ENCODE measurements at regions not wholly inside any gene's neighbourhood (a gene's known extent, or its start where the extent isn't known, plus 50 kb on each side); places are given as distances from the start of the nearest gene placed in this dataset.

DNA sequence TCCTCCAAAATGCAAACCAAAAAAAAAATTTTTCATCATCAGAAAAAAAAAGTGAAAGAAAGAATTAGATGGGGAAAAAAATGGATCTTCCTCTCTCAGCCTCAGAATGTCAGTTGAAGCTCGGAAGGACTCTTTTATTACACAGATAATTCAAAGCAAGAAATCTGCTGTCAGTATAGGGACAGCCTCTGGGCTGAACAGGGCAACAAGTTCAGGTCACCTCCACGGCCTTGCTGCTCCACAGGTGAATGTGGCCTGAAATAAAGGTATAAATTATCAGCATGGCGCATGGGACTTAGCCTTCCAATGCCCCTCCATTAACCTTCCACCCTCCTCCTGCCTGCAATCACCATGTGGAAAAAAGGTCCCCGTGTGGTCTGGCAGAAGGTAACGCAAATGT, 316.8 kb upstream of the POU3F3 start:
- no peak for DNase-seq (ENCODE audit: low read depth)

DNA sequence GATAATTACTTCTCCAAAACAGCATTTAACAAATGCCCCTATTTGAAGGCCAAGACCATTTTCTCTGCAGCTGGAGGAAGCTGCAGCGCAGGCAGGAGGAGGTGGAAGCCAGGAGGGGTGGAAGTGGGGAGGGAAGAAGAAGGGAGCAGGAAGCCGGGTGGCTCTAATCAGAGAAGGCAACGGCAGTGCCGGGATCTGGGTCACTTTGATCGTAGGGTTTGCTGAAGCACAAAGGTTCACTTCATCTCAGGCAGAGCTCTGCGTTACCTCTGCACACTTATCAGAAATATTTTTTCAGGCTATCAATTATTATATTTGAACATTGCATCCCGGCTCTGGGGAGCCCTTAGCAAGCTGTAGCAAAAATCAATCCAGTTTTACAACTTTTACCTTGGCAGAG, 315.8 kb upstream of the POU3F3 start:
- no peak for DNase-seq (ENCODE audit: low read depth)

DNA sequence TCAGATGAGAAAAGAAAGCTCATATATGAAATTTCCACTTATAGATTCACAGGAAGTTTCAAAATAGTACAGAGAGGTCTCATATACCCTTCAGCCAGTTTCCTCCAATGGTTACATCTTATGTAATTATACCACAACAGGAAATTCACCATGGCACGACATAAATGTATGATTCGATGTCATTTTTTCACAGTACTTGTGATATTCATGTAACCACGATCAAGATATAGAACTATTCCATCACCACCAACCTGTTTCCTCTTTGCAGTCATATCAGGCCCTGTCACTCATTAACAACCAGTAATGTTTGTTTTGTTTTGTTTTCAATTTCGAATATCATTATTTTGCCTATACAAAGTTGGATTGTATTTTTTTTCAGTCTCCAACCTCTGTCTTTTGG, 314.3 kb upstream of the POU3F3 start:
- DNase-seq (ENCODE audit: low read depth) = no peak

- DNase-seq (ENCODE audit: low read depth) = no peak
Observed at GRCh38 chr2:104545055-104545454, 308.9 kb upstream of the POU3F3 start.

DNA sequence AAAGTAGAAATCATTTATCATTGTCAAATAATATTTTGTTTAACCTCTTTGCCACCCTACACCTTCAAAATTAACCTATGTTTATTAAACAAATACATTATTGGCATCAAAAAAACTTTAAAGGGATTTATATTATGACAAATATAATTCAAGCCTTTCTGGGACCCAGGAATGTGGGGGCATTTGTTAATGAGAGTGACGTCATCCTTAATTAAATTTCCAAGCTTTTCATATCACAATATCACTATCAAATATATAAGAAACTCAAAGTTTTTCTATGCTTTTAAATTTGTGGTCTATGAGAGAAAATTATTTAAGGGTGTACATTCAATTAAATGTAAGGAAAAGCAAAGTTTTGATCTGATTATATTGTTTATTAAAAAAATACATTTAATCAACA, 307.4 kb upstream of the POU3F3 start:
- no peak for DNase-seq (ENCODE audit: low read depth)

DNA sequence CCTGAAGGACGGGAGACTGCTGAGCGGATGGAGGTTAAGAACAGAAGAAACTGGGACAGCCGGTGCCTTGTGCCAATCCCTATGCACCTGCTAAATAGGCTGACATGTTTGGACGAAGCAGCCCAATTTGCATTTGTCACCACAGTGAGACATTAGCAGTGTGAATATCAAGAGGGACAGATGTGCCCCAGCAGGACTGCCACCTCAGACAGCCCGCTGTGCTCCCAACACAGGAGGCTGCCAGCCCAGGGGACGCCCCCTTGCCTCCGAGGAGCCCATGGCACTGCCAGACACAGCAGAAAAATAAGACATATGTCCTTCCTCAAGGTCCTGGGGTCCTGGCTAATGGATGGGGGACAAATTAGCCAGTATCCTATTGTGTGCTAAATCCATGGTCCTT, 306.7 kb upstream of the POU3F3 start:
- no peak for DNase-seq (ENCODE audit: low read depth)

DNA sequence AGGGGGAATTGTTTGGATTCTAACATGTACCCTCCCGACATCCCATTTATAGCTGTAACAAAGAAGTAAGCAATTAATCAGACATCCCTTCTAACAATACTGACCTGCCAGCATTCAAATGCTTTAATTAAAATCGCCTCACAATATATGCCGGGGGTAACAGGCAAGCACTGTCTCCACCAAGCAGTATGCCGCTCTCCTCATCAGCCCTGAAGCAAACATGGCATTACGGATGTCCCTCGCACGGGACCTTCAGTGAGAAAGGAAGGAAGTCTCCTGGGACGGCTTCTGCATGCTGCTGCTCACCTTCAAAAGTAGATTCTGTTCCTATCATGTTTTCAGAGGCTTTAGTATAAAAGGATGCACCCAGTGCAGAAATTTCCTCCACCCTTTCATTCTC, 292.7 kb upstream of the POU3F3 start:
- no peak for DNase-seq (ENCODE audit: low read depth)

GRCh38 chr2:104562537-104562936, 291.4 kb upstream of the POU3F3 start:
- DNase-seq (ENCODE audit: low read depth) = no peak

DNA sequence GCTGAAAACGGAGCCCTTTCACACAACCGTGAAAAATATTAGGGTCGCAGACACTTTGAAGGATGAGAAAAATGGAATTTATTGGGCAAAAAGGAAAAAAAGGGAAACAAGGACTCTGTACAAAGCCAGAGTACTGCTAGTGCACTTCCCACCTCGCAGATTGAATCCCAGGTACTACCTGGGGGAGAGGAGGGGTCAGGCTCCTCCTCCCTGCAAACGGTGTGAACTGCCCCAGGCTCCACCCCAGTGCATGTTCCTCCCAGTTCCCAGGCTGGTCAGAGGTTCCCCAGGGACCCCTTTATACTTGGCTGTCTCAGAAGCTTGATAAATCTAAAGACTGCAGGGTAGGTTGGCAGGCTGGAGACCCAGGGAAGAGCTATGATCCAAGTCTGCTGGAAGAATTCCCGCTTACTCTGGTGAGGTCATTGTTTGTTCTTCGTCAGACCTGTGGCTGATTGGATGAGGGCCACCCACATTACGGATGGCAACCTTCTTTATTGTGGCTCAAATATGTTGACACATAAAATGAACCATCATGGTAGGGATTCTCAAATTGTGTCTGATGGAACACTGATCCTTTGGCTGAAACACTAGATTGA, 290.4 kb upstream of the POU3F3 start:
- no peak for DNase-seq (ENCODE audit: low read depth)

DNA sequence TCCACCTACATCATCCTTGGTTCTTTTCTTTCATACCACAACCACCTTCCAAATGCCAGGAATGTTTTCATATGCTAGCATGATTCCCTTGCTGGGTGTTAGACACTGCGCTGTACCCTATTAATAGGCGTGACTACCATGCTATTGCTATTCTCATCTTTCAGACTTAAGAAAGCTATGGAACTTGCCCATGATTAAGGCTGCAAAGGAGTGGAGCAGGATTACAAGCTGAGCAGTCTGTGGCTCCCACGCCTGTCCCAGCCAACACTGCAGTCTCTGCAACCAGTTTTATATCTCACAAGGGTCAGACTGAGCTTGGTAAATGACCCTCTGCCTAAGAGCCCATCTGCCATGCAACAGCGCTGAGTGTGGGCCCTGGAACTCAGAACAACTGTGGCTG, 285.7 kb upstream of the POU3F3 start:
- no peak for DNase-seq (ENCODE audit: low read depth)

DNA sequence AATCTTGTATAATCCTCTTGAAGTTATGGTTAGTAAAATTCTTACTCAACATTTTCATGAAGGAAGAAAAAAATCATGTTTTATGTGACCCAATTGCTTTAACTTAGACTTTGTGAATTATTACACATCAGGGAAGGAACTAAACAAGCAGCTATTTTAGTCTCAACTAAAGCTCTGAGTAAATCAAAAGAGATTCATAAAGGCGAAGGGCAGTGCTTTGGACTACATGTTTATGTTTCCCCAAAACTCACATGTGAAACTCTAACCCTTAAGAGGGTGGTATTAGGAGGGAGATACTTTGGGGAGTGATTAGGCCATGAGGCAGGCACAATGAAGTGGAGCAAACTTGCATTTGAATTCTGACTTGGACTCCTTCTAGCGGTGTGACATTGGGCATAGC, 283.7 kb upstream of the POU3F3 start:
- DNase-seq (ENCODE audit: low read depth) = no peak

GRCh38 chr2:104572834-104573233, 281.1 kb upstream of the POU3F3 start:
- DNase-seq (ENCODE audit: low read depth) = no peak

GRCh38 chr2:104574367-104574766, 279.5 kb upstream of the POU3F3 start:
- DNase-seq (ENCODE audit: low read depth) = no peak

DNA sequence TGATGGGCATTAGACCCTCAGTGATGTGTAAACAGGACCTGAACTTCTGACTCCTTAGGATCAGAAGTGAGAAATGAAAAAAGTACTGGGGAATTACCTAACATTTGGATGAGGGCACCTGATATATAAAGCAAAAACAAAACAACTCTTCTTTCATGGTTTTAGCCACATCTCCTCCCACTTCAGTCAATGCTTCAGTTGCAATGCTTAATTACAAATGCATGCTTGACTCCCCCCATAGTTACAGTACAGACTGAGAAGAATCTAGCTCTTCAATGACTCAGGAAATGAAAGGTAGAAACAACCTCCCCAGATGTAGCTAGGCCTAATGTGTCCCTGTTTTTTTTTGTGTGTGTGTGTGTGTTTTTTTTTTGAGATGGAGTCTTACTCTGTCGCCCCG, 276.8 kb upstream of the POU3F3 start:
- no peak for DNase-seq (ENCODE audit: low read depth)

- DNase-seq (ENCODE audit: low read depth) = no peak
Observed at GRCh38 chr2:104582471-104582870, 271.4 kb upstream of the POU3F3 start.

DNA sequence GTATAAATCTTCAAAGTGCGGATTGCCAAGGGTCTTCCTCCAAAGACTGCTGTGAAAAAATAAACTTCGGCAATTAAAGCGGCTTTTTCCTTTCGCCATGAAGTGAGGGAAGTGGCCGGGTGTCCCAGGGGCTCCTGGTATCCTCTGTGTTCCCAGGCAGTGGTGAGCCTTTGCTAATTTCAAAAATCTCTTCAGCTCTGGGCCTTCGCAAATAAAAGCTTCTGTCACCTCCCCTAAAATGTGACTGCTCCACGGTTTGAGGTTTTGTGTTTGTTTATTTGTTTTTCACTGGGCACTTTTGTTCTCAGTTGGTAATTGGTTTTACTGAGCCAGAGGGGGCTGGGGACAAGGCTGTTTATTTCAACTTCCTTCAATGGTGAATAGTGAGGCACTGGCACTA, 270.1 kb upstream of the POU3F3 start:
- no peak for DNase-seq (ENCODE audit: low read depth)

- DNase-seq (ENCODE audit: low read depth) = no peak
Observed at GRCh38 chr2:104584393-104584792, 269.5 kb upstream of the POU3F3 start.

- no peak for DNase-seq (ENCODE audit: low read depth)
Observed at GRCh38 chr2:104595576-104595975, 258.3 kb upstream of the POU3F3 start.

DNA sequence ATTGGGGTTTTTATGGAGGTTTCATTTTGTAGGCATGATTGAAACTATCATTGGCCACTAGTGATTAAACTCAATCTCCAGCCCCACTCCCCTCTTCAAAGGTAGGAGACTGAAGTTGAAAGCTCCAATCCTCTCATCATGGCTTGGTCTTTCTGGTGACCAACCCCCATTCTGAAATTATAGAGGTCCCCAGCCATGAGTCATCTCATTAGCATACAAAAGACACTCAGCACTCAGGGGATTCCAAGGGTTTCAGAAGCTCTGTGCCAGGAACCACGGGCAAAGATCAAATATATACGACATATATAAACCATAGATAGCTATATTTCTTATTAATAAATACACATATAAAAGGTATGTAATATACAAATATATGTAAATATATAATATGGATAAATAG, 256.0 kb upstream of the POU3F3 start:
- no peak for DNase-seq (ENCODE audit: low read depth)

- DNase-seq (ENCODE audit: low read depth) = no peak
Observed at GRCh38 chr2:104598636-104599035, 255.3 kb upstream of the POU3F3 start.

- peak; percentile 4 for DNase-seq (ENCODE audit: low read depth)
Observed at GRCh38 chr2:104599787-104600510, 254.0 kb upstream of the POU3F3 start.

DNA sequence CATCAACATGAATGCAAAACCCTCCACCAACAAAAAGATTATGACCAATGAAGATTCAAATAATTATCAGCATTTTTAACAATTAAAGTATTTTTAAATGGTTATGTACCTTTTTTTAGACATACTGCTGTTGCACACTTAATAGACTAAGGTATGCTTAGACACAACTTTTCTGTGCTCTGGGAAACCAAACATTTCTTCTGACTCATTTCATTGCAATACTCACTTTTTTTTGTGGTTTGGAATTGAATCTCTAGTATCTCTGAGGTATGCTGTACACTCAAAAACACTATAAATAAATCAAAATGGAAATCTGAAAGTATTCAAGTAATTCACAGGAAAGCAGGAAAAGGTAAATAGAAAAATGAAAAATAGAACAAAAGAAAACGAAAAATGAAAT, 247.9 kb upstream of the POU3F3 start:
- no peak for DNase-seq (ENCODE audit: low read depth)

GRCh38 chr2:104616856-104617255, 237.1 kb upstream of the POU3F3 start:
- no peak for DNase-seq (ENCODE audit: low read depth)

GRCh38 chr2:104620801-104621200, 233.1 kb upstream of the POU3F3 start:
- DNase-seq (ENCODE audit: low read depth) = no peak
